RWPE2 (cell line): ENCODE measurements at regions not wholly inside any gene's neighbourhood (a gene's known extent, or its start where the extent isn't known, plus 50 kb on each side); places are given as distances from the start of the nearest gene placed in this dataset.

ENCODE experiments used
- ATAC-seq: fragments of 200-7000 bp; cut with Tn5 transposase; 3 replicates; pipeline ENCODE4 v1.9.1; 2021; ENCODE audit warnings: low read depth
- DNase-seq: peaks from one replicate; pipeline ENCODE4 v3.0.0-alpha.2; 2020; ENCODE audit warnings: low spot score
- H3K27ac ChIP-seq: fragments of 450-650 bp; 2 replicates; pipeline ENCODE4 v1.5.1; 2017; ENCODE audit warnings: mild to moderate bottlenecking; ENCODE audit not compliant: poor library complexity, severe bottlenecking
- H3K27me3 ChIP-seq: fragments of 250-450 bp; sonication (Bioruptor Pico); 2 replicates; pipeline ENCODE4 v1.5.1; 2021; ENCODE audit warnings: mild to moderate bottlenecking, moderate library complexity; ENCODE audit not compliant: insufficient read depth, poor library complexity, severe bottlenecking
- H3K36me3 ChIP-seq: fragments of 250-450 bp; sonication (Bioruptor Pico); 2 replicates; pipeline ENCODE4 v1.5.1; 2020; ENCODE audit warnings: low read depth, mild to moderate bottlenecking, moderate library complexity
- H3K4me1 ChIP-seq: fragments of 250-450 bp; sonication (Bioruptor Pico); 2 replicates; pipeline ENCODE4 v1.5.1; 2021; ENCODE audit warnings: mild to moderate bottlenecking, moderate library complexity; ENCODE audit not compliant: insufficient read depth, poor library complexity, severe bottlenecking
- H3K4me3 ChIP-seq: fragments of 250-450 bp; sonication (Bioruptor Pico); 2 replicates; pipeline ENCODE4 v1.5.1; 2021; ENCODE audit warnings: mild to moderate bottlenecking, moderate library complexity; ENCODE audit not compliant: severe bottlenecking
- H3K9me3 ChIP-seq: fragments of 250-450 bp; sonication (Bioruptor Pico); 2 replicates; pipeline ENCODE4 v1.5.1; 2021; ENCODE audit warnings: mild to moderate bottlenecking, moderate library complexity; ENCODE audit not compliant: severe bottlenecking
- TF ChIP-seq, protein P1 (sequence below): fragments of 450-650 bp; IDR thresholded peaks from one replicate; pipeline ENCODE4 v1.5.1; 2017; ENCODE audit warnings: mild to moderate bottlenecking, moderate library complexity; ENCODE audit not compliant: poor library complexity, severe bottlenecking

- no peak overlapping the region for H3K4me3 ChIP-seq
- TF ChIP-seq, protein P1, sequence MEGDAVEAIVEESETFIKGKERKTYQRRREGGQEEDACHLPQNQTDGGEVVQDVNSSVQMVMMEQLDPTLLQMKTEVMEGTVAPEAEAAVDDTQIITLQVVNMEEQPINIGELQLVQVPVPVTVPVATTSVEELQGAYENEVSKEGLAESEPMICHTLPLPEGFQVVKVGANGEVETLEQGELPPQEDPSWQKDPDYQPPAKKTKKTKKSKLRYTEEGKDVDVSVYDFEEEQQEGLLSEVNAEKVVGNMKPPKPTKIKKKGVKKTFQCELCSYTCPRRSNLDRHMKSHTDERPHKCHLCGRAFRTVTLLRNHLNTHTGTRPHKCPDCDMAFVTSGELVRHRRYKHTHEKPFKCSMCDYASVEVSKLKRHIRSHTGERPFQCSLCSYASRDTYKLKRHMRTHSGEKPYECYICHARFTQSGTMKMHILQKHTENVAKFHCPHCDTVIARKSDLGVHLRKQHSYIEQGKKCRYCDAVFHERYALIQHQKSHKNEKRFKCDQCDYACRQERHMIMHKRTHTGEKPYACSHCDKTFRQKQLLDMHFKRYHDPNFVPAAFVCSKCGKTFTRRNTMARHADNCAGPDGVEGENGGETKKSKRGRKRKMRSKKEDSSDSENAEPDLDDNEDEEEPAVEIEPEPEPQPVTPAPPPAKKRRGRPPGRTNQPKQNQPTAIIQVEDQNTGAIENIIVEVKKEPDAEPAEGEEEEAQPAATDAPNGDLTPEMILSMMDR, result no peak
- H3K9me3 ChIP-seq, result no peaks in the 10 kb centered on the region
- H3K36me3 ChIP-seq, result no peaks in the 10 kb centered on the region
- no peaks in the 10 kb centered on the region for H3K4me1 ChIP-seq
- no peak overlapping the region for H3K27ac ChIP-seq
- no peak for DNase-seq
- no peak for ATAC-seq
- no peaks in the 10 kb centered on the region for H3K27me3 ChIP-seq
Measured at GRCh38 chr2:150627526-150627925, 140.1 kb upstream of the RND3 start.

DNA sequence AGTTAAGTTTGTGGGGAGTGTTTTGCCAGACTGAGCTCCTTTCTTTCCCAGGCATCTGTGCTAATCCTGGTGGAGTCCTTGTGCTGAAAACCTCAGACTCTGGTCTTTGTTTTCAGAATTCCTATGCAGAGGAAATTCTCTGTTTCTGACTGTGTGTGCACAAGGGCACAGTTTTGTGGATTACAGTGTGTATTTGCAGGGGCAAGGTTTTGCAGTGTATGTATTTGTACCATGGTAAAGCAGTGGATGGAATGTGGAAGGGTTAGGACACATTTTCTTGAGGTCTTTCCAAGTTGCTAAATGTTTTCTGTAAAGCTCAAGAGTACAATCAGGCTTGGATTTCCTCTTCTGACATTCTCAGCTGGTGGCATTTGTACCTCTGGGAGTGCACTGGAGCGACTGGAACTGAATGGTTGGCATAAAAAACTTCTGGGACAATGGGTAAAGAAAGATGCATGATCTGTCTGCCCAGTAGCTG is 139.5 kb upstream of the RND3 start:
- H3K36me3 ChIP-seq, result no peaks in the 10 kb centered on the region
- TF ChIP-seq, protein P1, result no peak
- no peak overlapping the region for H3K4me3 ChIP-seq
- H3K4me1 ChIP-seq, result peaks cover 5% of the 10 kb centered on the region
- no peak overlapping the region for H3K27ac ChIP-seq
- H3K27me3 ChIP-seq, result no peaks in the 10 kb centered on the region
- ATAC-seq (no peak), DNase-seq (no peak)
- H3K9me3 ChIP-seq, result no peaks in the 10 kb centered on the region

GRCh38 chr2:150625741-150626140 is 138.3 kb upstream of the RND3 start:
- Histone ChIP-seq H3K4me1 (peaks cover 17% of the 10 kb centered on the region), H3K27me3 (no peaks in the 10 kb centered on the region), H3K36me3 (no peaks in the 10 kb centered on the region), H3K27ac (no peak overlapping the region), H3K9me3 (no peaks in the 10 kb centered on the region), H3K4me3 (no peak overlapping the region)
- DNase-seq (no peak), ATAC-seq (no peak)
- TF ChIP-seq, protein P1, result no peak

DNA sequence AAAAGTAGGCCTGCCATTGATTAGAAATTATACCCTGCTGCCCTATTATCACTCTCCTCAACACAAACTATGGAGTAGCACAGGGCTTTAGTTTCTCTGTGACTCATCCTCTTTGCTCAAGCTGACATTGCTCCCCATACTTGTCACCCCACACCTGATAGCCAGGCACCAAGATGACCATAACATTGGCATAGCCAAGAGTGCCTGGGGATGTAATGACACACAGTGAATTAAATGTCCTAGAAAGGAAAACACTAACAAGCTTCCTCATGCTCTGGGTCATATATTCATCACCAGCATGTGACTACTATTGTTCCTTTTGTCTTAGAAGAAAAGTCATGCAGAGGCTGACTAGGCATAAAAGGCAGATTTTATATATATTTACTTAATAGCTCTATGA is 137.8 kb upstream of the RND3 start:
- DNase-seq (no peak), ATAC-seq (no peak)
- Histone ChIP-seq H3K27me3 (no peaks in the 10 kb centered on the region), H3K4me3 (no peak overlapping the region), H3K27ac (no peak overlapping the region), H3K4me1 (peaks cover 22% of the 10 kb centered on the region), H3K36me3 (no peaks in the 10 kb centered on the region), H3K9me3 (no peaks in the 10 kb centered on the region)
- TF ChIP-seq, protein P1, result no peak

- H3K27me3 ChIP-seq, result no peaks in the 10 kb centered on the region
- no peak overlapping the region for H3K27ac ChIP-seq
- ATAC-seq (no peak), DNase-seq (no peak)
- no peaks in the 10 kb centered on the region for H3K9me3 ChIP-seq
- H3K4me3 ChIP-seq, result no peak overlapping the region
- no peaks in the 10 kb centered on the region for H3K36me3 ChIP-seq
- TF ChIP-seq, protein P1, result no peak
- peaks cover 35% of the 10 kb centered on the region for H3K4me1 ChIP-seq
Measured at GRCh38 chr2:150624001-150624401, 136.5 kb upstream of the RND3 start.
